ENCODE measurements at regions not wholly inside any gene's neighbourhood (a gene's known extent, or its start where the extent isn't known, plus 50 kb on each side); places are given as distances from the start of the nearest gene placed in this dataset.

GRCh38 chr19:29292153-29292552 is 79.2 kb upstream of the UQCRFS1 start:
- Histone ChIP-seq H3K27ac (no peak overlapping the region), H3K4me3 (no peak overlapping the region), H3K9me3 (no peaks in the 10 kb centered on the region), H3K36me3 (no peaks in the 10 kb centered on the region), H3K4me1 (no peaks in the 10 kb centered on the region), H3K27me3 (no peaks in the 10 kb centered on the region)
- TF ChIP-seq CTCF (IDR thresholded peaks at IDR 0.05) = no peak
- no peak for TF ChIP-seq POLR2A (IDR thresholded peaks at IDR 0.05)
- no peak for DNase-seq

GRCh38 chr19:29292562-29292961 is 79.6 kb upstream of the UQCRFS1 start:
- Histone ChIP-seq H3K4me3 (no peak overlapping the region), H3K27me3 (no peaks in the 10 kb centered on the region), H3K36me3 (no peaks in the 10 kb centered on the region), H3K9me3 (no peaks in the 10 kb centered on the region), H3K4me1 (no peaks in the 10 kb centered on the region), H3K27ac (no peak overlapping the region)
- TF ChIP-seq POLR2A (IDR thresholded peaks at IDR 0.05) (no peak), CTCF (IDR thresholded peaks at IDR 0.05) (no peak)
- no peak for DNase-seq

- Histone ChIP-seq H3K27me3 (no peaks in the 10 kb centered on the region), H3K9me3 (no peaks in the 10 kb centered on the region), H3K4me3 (no peak overlapping the region), H3K4me1 (no peaks in the 10 kb centered on the region), H3K36me3 (no peaks in the 10 kb centered on the region), H3K27ac (no peak overlapping the region)
- no peak for DNase-seq
- TF ChIP-seq POLR2A (IDR thresholded peaks at IDR 0.05) = no peak
- TF ChIP-seq CTCF (IDR thresholded peaks at IDR 0.05) = no peak
Observed at GRCh38 chr19:29293292-29293691, 80.3 kb upstream of the UQCRFS1 start.

- no peak for TF ChIP-seq POLR2A (IDR thresholded peaks at IDR 0.05)
- TF ChIP-seq CTCF (IDR thresholded peaks at IDR 0.05) = no peak
- Histone ChIP-seq H3K27me3 (no peaks in the 10 kb centered on the region), H3K4me1 (no peaks in the 10 kb centered on the region), H3K27ac (no peak overlapping the region), H3K4me3 (no peak overlapping the region), H3K36me3 (no peaks in the 10 kb centered on the region), H3K9me3 (no peaks in the 10 kb centered on the region)
- no peak for DNase-seq
Observed at GRCh38 chr19:29293736-29294342, 80.9 kb upstream of the UQCRFS1 start.

GRCh38 chr19:29294343-29294811 is 81.4 kb upstream of the UQCRFS1 start:
- TF ChIP-seq CTCF (IDR thresholded peaks at IDR 0.05) = no peak
- H3K36me3 ChIP-seq = no peaks in the 10 kb centered on the region
- H3K27me3 ChIP-seq = no peaks in the 10 kb centered on the region

GRCh38 chr19:29295285-29295684 is 82.3 kb upstream of the UQCRFS1 start:
- no peak for DNase-seq
- H3K36me3 ChIP-seq = no peaks in the 10 kb centered on the region
- H3K27ac ChIP-seq = no peak overlapping the region
- no peaks in the 10 kb centered on the region for H3K27me3 ChIP-seq
- H3K4me1 ChIP-seq = no peaks in the 10 kb centered on the region
- no peaks in the 10 kb centered on the region for H3K9me3 ChIP-seq
- no peak overlapping the region for H3K4me3 ChIP-seq
- TF ChIP-seq CTCF (IDR thresholded peaks at IDR 0.05) = no peak
- TF ChIP-seq POLR2A (IDR thresholded peaks at IDR 0.05) = no peak

More at GRCh38 chr19:29294343-29294811, 81.4 kb upstream of the UQCRFS1 start:
- H3K27ac ChIP-seq = no peak overlapping the region
- DNase-seq = no peak
- no peaks in the 10 kb centered on the region for H3K9me3 ChIP-seq
- H3K4me3 ChIP-seq = no peak overlapping the region
- no peaks in the 10 kb centered on the region for H3K4me1 ChIP-seq

Data from Peyer's patch (tissue), 4 donors.